Ovary (tissue), 7 donors: ENCODE measurements at regions not wholly inside any gene's neighbourhood (a gene's known extent, or its start where the extent isn't known, plus 50 kb on each side); places are given as distances from the start of the nearest gene placed in this dataset.

Experiments
- DNase-seq, 5 donors: peaks; one replicate each; pipeline ENCODE4 v3.0.0-alpha.2; 2019 to 2020
- H3K27ac ChIP-seq, 2 donors: fragments of 200-600 bp; one replicate each; pipeline versions ENCODE4 v1.5.1 to v1.8.0; 2019 to 2022
- H3K27me3 ChIP-seq: fragments of 200-600 bp; one replicate; pipeline ENCODE4 v1.8.0; 2022
- H3K36me3 ChIP-seq: fragments of 200-600 bp; sonication (generic); one replicate; pipeline ENCODE4 v1.5.1; 2019
- H3K4me1 ChIP-seq: one replicate; pipeline ENCODE4 v1.8.1; 2013; ENCODE audit warnings: mild to moderate bottlenecking, moderate library complexity; ENCODE audit not compliant: insufficient read depth
- H3K4me3 ChIP-seq: fragments of 200-600 bp; sonication (generic); one replicate; pipeline ENCODE4 v1.5.1; 2017
- H3K9me3 ChIP-seq, 2 donors: fragments of 200-600 bp in 1 of 2; sonication (generic) in 1 of 2; one replicate each; pipeline versions ENCODE4 v1.5.1 to v1.8.1; 2013 to 2019; ENCODE audit warnings: mild to moderate bottlenecking in 1 of 2, moderate library complexity in 1 of 2
- CTCF ChIP-seq, 3 donors: fragments of 450-650 bp in 2 of 3; fragments of 200-600 bp in 1 of 3; IDR thresholded peaks; one replicate each; pipeline versions ENCODE4 v1.5.1 to v1.8.0; 2016 to 2022; ENCODE audit warnings: antibody characterized with exemption in 3 of 3, mild to moderate bottlenecking in 1 of 3
- EP300 ChIP-seq: sonication (generic); formaldehyde crosslinking; IDR thresholded peaks from one replicate; pipeline ENCODE4 v1.6.1; 2017; ENCODE audit warnings: antibody characterized with exemption
- POLR2A ChIP-seq: fragments of 450-650 bp; IDR thresholded peaks from one replicate; pipeline ENCODE4 v1.6.1; 2017; ENCODE audit warnings: antibody characterized with exemption, mild to moderate bottlenecking, moderate library complexity
- WGBS, 3 donors: extraction: QIAGEN DNeasy Blood & Tissue Kit in 1 of 3; methylation state at CpG; one replicate each; pipeline versions ENCODE4 v1.1.5 to v1.1.7; 2013 to 2017; 5-methylcytosine and 5-hydroxymethylcytosine counted together
- intact Hi-C, 4 donors: fragments of 100-400 bp; cut with DNase I; formaldehyde crosslinking; loops; one replicate each; pipeline versions ENCODE4 v1.11.0 to v1.15.1; 2022 to 2023
- donor health status: DM: no; HTN: no; CAD: no; lungs with moderate emphysema.
- donor health status: DM: no; HTN: no; CAD: no.
- donor health status: Bipolar disorder and iron deficiency.
- donor health status: DM: no; HTN: no; CAD: no.
- donor health status: DM: yes; HTN: yes; CAD: no.

- TF ChIP-seq EP300 (no peak), CTCF (IDR thresholded peaks at IDR 0.05) (no peak), POLR2A (no peak)
- intact Hi-C loops: no loop called here
These were observed 94.6 kb upstream of the PLEKHA5 start for GRCh38 chr12:19034937-19035336.

GRCh38 chr12:19035536-19035935 is 94.0 kb upstream of the PLEKHA5 start:
- DNase-seq: no peak
- TF ChIP-seq EP300: no peak
- TF ChIP-seq CTCF (IDR thresholded peaks at IDR 0.05): no peak
- no peak for TF ChIP-seq POLR2A
- 6 to 19% (median 8%) methylated on average over 1 of the region's 1 CpG for WGBS, 3 donors
- Histone ChIP-seq H3K9me3 (no peaks in the 10 kb centered on the region), H3K27me3 (no peaks in the 10 kb centered on the region), H3K27ac (no peak overlapping the region), H3K4me3 (no peak overlapping the region), H3K4me1 (peaks cover 8% of the 10 kb centered on the region), H3K36me3 (no peaks in the 10 kb centered on the region)
- intact Hi-C loops: no loop called here

More at GRCh38 chr12:19034937-19035336, 94.6 kb upstream of the PLEKHA5 start:
- WGBS, 3 donors: 51 to 55% (median 54%) methylated on average over 2 of the region's 2 CpGs
- no peaks in the 10 kb centered on the region for H3K9me3 ChIP-seq
- H3K27me3 ChIP-seq: no peaks in the 10 kb centered on the region
- no peak overlapping the region for H3K4me3 ChIP-seq
- DNase-seq: no peak
- no peak overlapping the region for H3K27ac ChIP-seq
- H3K4me1 ChIP-seq: peaks cover 5% of the 10 kb centered on the region
- no peaks in the 10 kb centered on the region for H3K36me3 ChIP-seq

DNA sequence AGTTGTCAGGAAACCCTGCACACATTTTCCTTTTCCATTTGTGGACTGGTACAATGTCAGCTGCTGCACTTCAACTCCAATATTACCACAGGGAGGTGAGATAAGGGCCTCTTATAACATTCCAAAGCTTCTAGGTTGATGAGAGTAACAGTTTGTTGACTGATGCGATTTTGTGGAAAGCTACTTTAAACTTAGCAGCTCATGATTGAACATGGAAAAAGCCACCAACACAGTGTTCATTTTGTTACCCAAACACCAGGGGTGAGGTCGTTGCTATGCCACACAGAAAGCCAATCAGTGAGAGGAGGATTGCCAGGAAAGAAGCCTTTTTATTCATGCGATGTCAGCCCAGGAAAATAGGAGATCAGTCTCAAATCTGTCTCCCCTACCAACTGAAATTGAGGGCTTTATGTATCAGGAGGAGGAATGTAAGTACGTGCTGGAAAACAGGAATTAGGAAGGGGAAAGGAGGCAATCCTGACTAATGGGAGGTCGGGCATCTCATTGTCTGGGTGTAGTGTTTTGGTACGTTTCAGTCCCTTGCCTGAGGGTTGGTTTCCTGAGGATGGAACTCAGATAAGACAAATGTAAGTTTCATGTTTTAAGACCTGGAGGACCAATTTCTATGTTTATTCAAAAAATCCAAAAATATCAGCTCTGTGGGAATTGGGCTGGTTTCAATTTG is 92.7 kb upstream of the PLEKHA5 start:
- Histone ChIP-seq H3K4me1 (peaks cover 8% of the 10 kb centered on the region), H3K36me3 (no peaks in the 10 kb centered on the region), H3K27me3 (no peaks in the 10 kb centered on the region), H3K9me3 (no peaks in the 10 kb centered on the region), H3K27ac (no peak overlapping the region), H3K4me3 (no peak overlapping the region)
- intact Hi-C loops: no loop called here
- no peak for DNase-seq
- 85 to 89% (median 88%) methylated on average over 6 of the region's 6 CpGs for WGBS, 3 donors
- TF ChIP-seq POLR2A: no peak
- TF ChIP-seq CTCF (IDR thresholded peaks at IDR 0.05): no peak
- no peak for TF ChIP-seq EP300

- no peak for DNase-seq
- no peaks in the 10 kb centered on the region for H3K27me3 ChIP-seq
- peaks cover 8% of the 10 kb centered on the region for H3K4me1 ChIP-seq
- no peak overlapping the region for H3K4me3 ChIP-seq
- TF ChIP-seq CTCF (IDR thresholded peaks at IDR 0.05) (no peak), POLR2A (no peak), EP300 (no peak)
- WGBS, 3 donors: 79 to 86% (median 79%) methylated on average over 6 of the region's 6 CpGs
- intact Hi-C loops: no loop called here
- peak overlapping the region in 1 of 2 donors; percentile 13 for H3K27ac ChIP-seq
- H3K9me3 ChIP-seq: no peaks in the 10 kb centered on the region
- no peaks in the 10 kb centered on the region for H3K36me3 ChIP-seq
These were observed 91.3 kb upstream of the PLEKHA5 start for GRCh38 chr12:19038209-19038608.
